ENCODE measurements at regions not wholly inside any gene's neighbourhood (a gene's known extent, or its start where the extent isn't known, plus 50 kb on each side); places are given as distances from the start of the nearest gene placed in this dataset.
A peak's percentile ranks its signal among the peaks of the same experiment; 100 is the strongest.
"Not testable (repeated sequence)": the region's sequence is repeated elsewhere in the genome, so short reads cannot be mapped to it uniquely, and the experiment has no call there.

GRCh38 chr15:45812200-45812599 lies 177.4 kb downstream of the SQOR start:
- DNase-seq: no peak

DNA sequence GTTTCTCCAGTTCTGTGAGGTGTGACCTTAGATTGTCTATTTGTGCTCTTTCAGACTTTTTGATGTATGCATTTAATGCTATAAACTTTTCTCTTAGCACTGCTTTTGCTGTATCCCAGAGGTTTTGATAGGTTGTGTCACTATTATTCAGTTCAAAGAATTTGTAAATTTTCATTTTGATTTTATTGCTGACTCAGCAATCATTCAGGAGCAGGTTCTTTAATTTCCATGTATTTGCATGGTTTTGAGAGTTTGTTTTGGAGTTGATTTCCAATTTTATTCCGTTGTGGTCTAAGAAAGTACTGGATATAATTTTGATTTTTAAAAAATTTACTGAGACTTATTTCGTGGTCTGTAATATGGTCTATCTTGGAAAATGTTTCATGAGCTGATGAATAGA lies 182.7 kb downstream of the SQOR start:
- not testable (repeated sequence) for DNase-seq

- no peak for DNase-seq
These were observed 186.6 kb downstream of the SQOR start for GRCh38 chr15:45821390-45821789.

DNA sequence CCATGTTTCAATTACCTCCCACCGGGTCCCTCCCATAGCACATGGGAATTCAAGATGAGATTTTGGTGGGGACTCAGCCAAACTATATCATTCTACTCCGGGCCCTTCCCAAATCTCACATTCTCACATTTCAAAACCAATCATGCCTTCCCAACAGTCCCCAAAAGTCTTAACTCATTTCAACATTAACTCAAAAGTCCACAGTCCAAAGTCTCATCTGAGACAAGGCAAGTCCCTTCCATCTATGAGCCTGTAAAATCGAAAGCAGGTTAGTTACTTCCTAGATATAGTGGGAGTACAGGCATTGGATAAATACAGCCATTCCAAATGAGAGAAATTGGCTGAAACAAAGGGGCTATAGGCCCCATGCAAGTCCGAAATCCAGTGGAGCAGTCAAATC lies 188.1 kb downstream of the SQOR start:
- not testable (repeated sequence) for DNase-seq

GRCh38 chr15:45827275-45827674 lies 192.4 kb downstream of the SQOR start:
- DNase-seq: no peak

DNA sequence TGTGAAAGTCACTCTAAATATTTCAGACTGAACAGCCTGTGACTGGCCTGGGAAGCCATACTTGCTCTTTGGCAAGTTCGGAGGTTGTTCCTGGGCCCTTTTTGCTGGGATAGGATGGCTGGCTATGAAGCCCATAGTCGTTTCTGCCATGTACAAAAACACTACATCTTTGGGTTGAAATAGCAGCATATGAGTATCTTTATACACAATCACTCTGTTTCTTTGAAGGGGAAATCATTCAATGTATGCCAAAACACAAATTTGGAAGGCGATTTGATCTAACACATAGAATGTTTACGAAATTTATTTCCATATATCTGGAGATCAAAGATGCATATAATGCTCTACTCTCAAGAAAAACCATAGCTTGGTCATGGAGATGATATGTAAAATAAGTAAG lies 192.9 kb downstream of the SQOR start:
- DNase-seq: no peak

DNA sequence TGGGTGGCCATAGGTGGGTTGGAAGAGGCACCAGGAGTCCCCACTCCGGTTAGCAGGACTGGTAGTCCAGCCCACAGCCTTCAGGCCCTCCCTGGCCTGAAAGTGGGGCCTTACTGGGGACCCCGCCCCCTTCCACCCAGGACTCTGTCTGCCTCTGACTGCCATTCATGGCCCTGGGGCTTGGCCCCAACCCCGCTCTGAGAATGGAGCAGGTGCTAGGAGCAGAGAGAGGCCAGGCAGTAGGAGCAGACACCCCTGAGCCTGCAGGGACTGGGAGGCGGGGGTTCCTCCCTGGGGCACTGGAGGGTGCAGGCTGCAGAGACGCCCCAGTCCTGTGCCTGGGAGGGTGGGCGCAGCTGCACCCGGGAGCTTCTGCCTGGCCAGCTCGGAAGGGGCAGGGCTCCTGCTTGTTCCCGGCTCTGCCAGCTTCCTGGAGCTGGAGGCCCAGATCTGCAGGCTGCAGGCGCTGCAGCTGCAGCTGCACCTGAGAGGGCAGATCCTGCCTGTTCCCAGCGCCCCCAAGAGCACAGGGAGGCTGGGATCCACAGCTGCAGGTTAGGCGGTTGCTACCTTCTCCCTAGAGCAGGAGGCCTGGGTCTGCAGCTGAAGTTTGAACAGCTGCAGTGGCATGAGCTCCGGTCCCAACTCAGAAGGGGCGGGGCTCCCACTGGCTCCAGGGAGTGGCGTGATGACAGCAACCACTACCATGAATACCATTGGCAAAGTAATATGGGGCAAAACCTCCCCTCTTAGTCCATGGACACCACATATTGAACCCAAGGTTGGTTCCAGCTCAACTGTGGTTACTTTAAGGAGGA lies 194.7 kb downstream of the SQOR start:
- no peak for DNase-seq

- no peak for DNase-seq
These were observed 197.0 kb downstream of the SQOR start for GRCh38 chr15:45831787-45832186.

DNA sequence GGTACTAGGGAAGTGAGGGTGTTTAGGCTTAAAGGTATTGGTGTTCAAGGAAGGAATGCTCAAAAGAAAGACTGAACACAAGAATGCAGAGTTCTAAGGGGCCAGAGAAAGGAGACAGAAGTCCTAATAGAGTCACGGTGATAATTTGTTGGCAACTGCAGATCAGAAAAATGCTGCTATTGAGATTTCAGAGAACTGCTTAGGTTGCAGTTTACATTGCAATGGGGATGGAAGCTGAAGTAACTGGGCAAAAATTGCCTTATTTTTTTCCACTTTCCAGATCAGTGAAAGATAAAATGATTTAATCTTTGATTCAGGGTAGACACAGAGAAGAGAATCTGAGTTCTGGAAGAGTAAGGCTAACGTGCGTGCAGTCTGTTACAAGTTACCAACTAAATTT lies 199.8 kb downstream of the SQOR start:
- DNase-seq: no peak

DNA sequence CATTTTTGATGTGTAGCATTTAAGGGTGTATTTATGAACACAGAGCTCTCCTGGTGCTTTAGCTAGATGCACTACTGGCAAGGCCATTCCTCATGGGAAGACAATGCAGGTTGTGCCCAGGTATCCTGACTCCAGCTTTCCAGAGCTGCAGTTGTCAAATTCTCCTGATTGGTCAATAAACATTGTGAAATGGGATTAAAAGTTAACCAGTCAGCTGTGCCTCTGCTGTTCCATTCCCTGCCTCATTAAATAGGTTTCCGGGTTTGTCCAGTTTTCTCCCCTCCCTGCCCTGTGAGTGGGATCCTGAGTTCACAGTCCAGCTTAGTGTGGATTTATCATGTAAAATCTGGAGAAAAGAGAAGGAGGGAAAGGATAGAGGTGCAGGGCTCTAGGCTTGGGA lies 207.3 kb downstream of the SQOR start:
- no peak for DNase-seq

DNA sequence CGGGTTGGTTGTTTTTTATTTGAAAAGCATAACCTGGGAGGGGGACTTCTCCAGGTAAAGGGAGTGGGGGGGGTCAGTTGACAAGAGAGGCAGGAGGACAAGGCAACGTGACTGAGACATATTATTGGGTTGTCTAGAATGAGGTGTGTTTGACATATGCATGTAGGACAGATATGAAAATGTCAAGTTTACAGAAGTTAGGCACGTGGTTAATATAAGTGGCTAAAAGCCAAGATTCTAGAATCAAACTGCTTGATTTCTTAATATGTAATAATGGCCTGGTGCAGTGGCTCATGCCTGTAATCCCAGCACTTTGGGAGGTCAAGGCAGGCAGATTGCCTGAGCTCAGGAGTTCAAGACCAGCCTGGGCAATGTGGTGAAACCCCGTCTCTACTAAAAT lies 212.8 kb downstream of the SQOR start:
- DNase-seq: no peak

DNA sequence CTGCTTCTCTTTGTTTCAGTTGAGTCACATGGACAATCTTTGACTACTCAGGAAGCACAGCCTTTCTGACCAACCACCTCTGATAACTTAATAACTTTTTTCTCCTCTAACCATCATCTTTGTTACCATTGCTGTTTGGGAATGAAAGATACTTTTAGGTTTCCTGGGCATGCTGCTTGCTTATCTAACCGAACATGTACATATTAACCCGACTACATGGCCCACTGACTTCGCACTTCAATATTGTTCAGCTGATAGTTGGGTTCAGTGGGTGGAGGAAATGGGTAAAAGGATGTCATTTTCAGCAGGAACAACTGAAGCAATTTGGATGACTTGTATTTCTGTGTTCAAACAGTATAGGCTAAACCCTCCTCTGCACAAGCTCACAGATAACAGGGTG lies 214.3 kb downstream of the SQOR start:
- DNase-seq: no peak

DNA sequence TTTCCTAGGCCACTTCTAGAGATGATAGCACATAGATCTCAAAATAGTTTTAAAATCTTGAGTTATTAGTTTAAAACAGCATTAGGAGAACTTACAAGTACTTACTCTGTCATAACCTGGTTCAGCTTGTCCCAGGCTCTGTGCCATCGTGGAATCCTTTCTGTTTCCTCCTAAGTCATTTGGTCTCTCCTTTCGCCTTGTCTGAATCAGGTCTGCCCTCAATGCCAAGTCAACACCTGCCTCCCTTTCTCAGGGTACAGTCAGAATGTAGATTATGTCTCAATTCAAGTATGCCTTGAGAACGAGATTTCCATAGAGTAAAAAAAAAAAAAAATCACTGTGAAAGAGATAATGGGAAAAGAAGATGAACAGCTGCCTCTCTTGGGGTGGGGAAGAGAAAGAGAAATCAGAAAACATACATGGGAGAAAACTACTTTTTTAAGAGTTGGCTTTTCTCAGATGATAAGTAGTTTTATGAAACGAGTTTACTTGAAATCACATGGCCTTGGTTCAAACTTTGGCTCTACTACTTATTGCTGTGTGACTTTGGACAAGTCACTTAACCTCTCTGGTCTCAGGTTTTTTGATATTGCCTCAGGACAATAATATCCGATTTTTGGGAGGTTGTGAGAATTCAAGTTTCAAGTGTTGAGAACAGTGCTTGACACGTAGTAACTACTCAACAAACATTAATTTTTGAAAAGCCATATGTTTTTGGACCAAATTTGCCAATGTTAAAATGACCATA lies 219.8 kb downstream of the SQOR start:
- DNase-seq: no peak

- DNase-seq: peak; percentile 18
These were observed 220.5 kb downstream of the SQOR start for GRCh38 chr15:45855210-45855906.

- peak; percentile 5 for DNase-seq
These were observed 221.2 kb downstream of the SQOR start for GRCh38 chr15:45855907-45856579.

GRCh38 chr15:45857291-45857690 lies 222.5 kb downstream of the SQOR start:
- DNase-seq: no peak

DNA sequence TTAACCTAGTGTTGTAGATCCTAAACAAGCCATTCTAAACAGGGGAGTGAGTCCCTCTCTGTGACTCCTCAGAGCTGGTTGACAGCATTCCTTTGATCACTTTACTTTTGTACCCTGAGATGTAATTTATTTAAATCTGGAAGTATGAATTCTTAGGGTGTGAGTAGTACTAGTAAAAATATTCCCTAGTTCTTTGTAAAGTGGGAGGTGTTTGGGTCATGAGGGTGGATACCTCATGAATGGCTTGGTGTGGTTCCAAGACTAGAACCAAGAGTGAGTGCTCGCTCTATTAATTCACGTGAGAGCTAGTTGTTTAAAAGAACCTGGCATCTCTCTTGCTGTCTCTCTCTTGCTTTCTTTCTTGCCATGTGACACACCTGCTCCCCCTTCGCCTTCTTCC lies 223.7 kb downstream of the SQOR start:
- no peak for DNase-seq

- DNase-seq: no peak
These were observed 227.2 kb downstream of the SQOR start for GRCh38 chr15:45862034-45862433.

GRCh38 chr15:45863881-45864580 lies 229.2 kb downstream of the SQOR start:
- DNase-seq: no peak

- DNase-seq: no peak
These were observed 231.8 kb downstream of the SQOR start for GRCh38 chr15:45866616-45867015.

DNA sequence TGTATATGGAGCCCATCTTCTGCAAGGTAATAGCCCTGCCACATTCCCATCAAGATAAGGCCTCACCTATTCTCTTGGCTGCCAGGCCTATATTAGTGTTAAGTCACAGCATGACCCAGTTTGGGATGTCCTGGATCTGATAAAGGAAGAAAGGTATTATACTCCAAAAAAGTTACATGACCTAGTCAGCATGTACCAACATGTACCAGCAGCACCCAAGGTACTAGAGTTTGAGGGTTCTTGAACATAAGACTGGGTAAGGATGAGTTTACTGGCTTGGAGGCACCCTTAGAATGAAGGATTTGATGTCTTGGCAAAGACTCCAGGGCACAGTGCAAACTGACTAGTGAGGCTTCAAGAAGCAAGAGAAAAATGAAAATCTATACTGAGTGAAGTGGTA lies 232.5 kb downstream of the SQOR start:
- no peak for DNase-seq

- DNase-seq: no peak
These were observed 233.4 kb downstream of the SQOR start for GRCh38 chr15:45868109-45868691.
